Lower leg skin (tissue), 3 donors: ENCODE measurements at regions not wholly inside any gene's neighbourhood (a gene's known extent, or its start where the extent isn't known, plus 50 kb on each side); places are given as distances from the start of the nearest gene placed in this dataset.

ENCODE experiments used
- POLR2A ChIP-seq, 2 donors: fragments of 450-650 bp; IDR thresholded peaks; one replicate each; pipeline ENCODE4 v1.6.1; 2016 to 2017; ENCODE audit warnings: antibody characterized with exemption in 2 of 2, mild to moderate bottlenecking in 1 of 2, moderate library complexity in 1 of 2
- TF ChIP-seq, protein P1 (sequence below), 3 donors: fragments of 450-650 bp; IDR thresholded peaks; one replicate each; pipeline ENCODE4 v1.5.1; 2016; ENCODE audit warnings: antibody characterized with exemption in 3 of 3, mild to moderate bottlenecking in 3 of 3, moderate library complexity in 2 of 3

DNA sequence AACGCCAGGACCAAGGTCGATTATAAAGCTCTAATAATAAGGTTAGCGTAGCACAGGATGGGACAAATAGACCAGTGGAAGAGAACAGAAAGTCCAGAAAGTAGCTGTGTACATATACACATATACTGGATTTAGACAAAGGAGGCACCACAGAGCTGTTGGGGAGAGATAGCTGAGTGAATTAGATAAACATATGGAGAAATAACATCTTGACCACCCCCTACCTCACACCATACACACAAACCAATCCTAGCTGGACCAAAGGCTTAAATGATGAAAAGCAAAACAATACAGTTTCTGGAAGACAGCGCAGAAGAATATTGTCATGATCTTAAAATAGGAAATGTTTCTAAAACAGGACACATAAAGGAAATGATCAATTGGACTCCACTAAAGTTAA is 112.9 kb downstream of the PXDC1 start:
- TF ChIP-seq, protein P1, sequence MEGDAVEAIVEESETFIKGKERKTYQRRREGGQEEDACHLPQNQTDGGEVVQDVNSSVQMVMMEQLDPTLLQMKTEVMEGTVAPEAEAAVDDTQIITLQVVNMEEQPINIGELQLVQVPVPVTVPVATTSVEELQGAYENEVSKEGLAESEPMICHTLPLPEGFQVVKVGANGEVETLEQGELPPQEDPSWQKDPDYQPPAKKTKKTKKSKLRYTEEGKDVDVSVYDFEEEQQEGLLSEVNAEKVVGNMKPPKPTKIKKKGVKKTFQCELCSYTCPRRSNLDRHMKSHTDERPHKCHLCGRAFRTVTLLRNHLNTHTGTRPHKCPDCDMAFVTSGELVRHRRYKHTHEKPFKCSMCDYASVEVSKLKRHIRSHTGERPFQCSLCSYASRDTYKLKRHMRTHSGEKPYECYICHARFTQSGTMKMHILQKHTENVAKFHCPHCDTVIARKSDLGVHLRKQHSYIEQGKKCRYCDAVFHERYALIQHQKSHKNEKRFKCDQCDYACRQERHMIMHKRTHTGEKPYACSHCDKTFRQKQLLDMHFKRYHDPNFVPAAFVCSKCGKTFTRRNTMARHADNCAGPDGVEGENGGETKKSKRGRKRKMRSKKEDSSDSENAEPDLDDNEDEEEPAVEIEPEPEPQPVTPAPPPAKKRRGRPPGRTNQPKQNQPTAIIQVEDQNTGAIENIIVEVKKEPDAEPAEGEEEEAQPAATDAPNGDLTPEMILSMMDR (IDR thresholded peaks at IDR 0.05), result no peak
- no peak for TF ChIP-seq POLR2A (IDR thresholded peaks at IDR 0.05)
